OCI-LY7 (cell line): ENCODE measurements at regions not wholly inside any gene's neighbourhood (a gene's known extent, or its start where the extent isn't known, plus 50 kb on each side); places are given as distances from the start of the nearest gene placed in this dataset.

Experiments
- EZH2phosphoT487 ChIP-seq: fragments of 200-600 bp; sonication (generic); IDR thresholded peaks from 2 replicates; pipeline ENCODE4 v1.6.1; 2018; ENCODE audit warnings: low read depth, borderline replicate concordance, mild to moderate bottlenecking, mixed run types, antibody characterized with exemption, low read length, moderate library complexity, mixed read lengths
- TF ChIP-seq, protein P1 (sequence below): fragments of 200-600 bp; sonication (generic); conservative IDR thresholded peaks from 2 replicates; pipeline ENCODE4 v1.5.1; 2014; ENCODE audit warnings: mild to moderate bottlenecking, antibody characterized with exemption, low read length, moderate library complexity, mixed read lengths

DNA sequence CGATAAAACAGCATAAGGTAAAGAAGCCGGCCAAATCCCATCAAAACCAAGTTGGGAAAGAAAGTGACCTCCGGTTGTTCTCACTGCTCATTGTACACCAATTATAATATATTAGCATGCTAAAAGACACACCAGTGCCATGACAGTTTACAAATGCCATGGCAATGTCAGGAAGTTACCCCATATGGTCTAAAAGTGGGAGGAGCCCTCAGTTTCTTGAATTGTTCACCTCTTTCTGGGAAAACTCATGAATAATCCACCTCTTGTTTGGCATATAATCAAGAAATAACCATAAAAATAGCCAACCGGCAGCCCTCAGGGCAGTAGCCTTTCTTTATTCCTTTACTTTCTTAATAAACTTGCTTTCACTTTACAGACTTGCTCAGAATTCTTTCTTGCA, 544.9 kb upstream of the SETBP1 start:
- TF ChIP-seq, protein P1, sequence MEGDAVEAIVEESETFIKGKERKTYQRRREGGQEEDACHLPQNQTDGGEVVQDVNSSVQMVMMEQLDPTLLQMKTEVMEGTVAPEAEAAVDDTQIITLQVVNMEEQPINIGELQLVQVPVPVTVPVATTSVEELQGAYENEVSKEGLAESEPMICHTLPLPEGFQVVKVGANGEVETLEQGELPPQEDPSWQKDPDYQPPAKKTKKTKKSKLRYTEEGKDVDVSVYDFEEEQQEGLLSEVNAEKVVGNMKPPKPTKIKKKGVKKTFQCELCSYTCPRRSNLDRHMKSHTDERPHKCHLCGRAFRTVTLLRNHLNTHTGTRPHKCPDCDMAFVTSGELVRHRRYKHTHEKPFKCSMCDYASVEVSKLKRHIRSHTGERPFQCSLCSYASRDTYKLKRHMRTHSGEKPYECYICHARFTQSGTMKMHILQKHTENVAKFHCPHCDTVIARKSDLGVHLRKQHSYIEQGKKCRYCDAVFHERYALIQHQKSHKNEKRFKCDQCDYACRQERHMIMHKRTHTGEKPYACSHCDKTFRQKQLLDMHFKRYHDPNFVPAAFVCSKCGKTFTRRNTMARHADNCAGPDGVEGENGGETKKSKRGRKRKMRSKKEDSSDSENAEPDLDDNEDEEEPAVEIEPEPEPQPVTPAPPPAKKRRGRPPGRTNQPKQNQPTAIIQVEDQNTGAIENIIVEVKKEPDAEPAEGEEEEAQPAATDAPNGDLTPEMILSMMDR, result no peak
- TF ChIP-seq EZH2phosphoT487, result no peak
